Heart right ventricle (tissue), 16 donors: ENCODE measurements at regions not wholly inside any gene's neighbourhood (a gene's known extent, or its start where the extent isn't known, plus 50 kb on each side); places are given as distances from the start of the nearest gene placed in this dataset.

Experiments used
- ATAC-seq, 8 donors: fragments of 200-7000 bp; cut with Tn5 transposase; one replicate each; pipeline ENCODE4 v1.9.1; 2020; ENCODE audit warnings: mild to moderate bottlenecking in 8 of 8, moderate library complexity in 8 of 8, moderate number of reproducible peaks in 1 of 8
- DNase-seq, 2 donors: peaks; one replicate each; pipeline ENCODE4 v3.0.0-alpha.2; 2020
- H3K27ac ChIP-seq, 10 donors: fragments of 200-600 bp; sonication (generic) in 2 of 10; one replicate each; pipeline versions ENCODE4 v1.5.0 to v1.8.0; 2020 to 2022; ENCODE audit warnings: mild to moderate bottlenecking in 3 of 10
- H3K27me3 ChIP-seq, 7 donors: fragments of 200-600 bp; one replicate each; pipeline ENCODE4 v1.8.0; 2021 to 2022; ENCODE audit warnings: mild to moderate bottlenecking in 2 of 7
- H3K36me3 ChIP-seq, 9 donors: fragments of 200-600 bp; sonication (generic) in 1 of 9; one replicate each; pipeline versions ENCODE4 v1.5.0 to v1.8.0; 2020 to 2022; ENCODE audit warnings: mild to moderate bottlenecking in 2 of 9
- H3K4me1 ChIP-seq, 9 donors: fragments of 200-600 bp; sonication (generic) in 1 of 9; one replicate each; pipeline versions ENCODE4 v1.5.0 to v1.8.0; 2020 to 2022; ENCODE audit warnings: mild to moderate bottlenecking in 4 of 9
- H3K4me3 ChIP-seq, 10 donors: fragments of 200-600 bp; sonication (generic) in 2 of 10; one replicate each; pipeline versions ENCODE4 v1.5.0 to v1.8.0; 2020 to 2022; ENCODE audit warnings: mild to moderate bottlenecking in 7 of 10, moderate library complexity in 2 of 10
- H3K9me3 ChIP-seq, 11 donors: fragments of 200-600 bp in 10 of 11; sonication (generic) in 2 of 11; one replicate each; pipeline versions ENCODE4 v1.5.0 to v1.8.0; 2013 to 2022; ENCODE audit warnings: mild to moderate bottlenecking in 2 of 11, control low read depth in 1 of 11, moderate library complexity in 1 of 11
- CTCF ChIP-seq, 9 donors: fragments of 200-600 bp; sonication (generic) in 2 of 9; IDR thresholded peaks; one replicate each; pipeline versions ENCODE4 v1.5.0 to v1.8.0; 2021 to 2022; ENCODE audit warnings: antibody characterized with exemption in 9 of 9, mild to moderate bottlenecking in 5 of 9, moderate library complexity in 1 of 9
- WGBS, 2 donors: extraction: QIAGEN DNeasy Blood & Tissue Kit; methylation state at CpG; one replicate each; pipeline ENCODE4 v1.1.7; 2013; ENCODE audit warnings: inconsistent platforms in 1 of 2; 5-methylcytosine and 5-hydroxymethylcytosine counted together
- intact Hi-C, 10 donors: fragments of 100-400 bp; cut with DNase I; formaldehyde crosslinking; loops; one replicate each; pipeline versions ENCODE4 v1.11.1 to v1.14.2; 2022
- donor health status: Arrhythmogenic right ventricular cardiomyopathy.
- donor health status: ischemic (EF 13 %, LVEDD 7.1; RV severe dilation, severe dysfunction).
- donor health status: healthy with polysubstance abuse.
- donor health status: DM: no; HTN: yes; CAD: no.
- donor health status: DM: no; HTN: no; CAD: no.
- donor health status: ischemic (EF 25% LVEDD 6.9; RV normal size, moderate dysfunction).
- donor health status: ischemic (EF 25% LVEDD 5.7; RV mildly dilated, moderate dysfunction).
- donor health status: healthy.
- donor health status: DM: yes; HTN: yes; CAD: no.
- donor health status: Ischemic cardiomyopathy.
- donor health status: ischemic (EF 35%, LVEDD 5.7; RV mildly dilated, moderate dysfunction).
- donor health status: nonischemic (EF 11% LVEDD 7.7; RV severe dilation, severe dysfunction).
- donor health status: DM: yes; HTN: yes; CAD: no.
- donor health status: PGD.
- donor health status: ischemic (EF 29% LVEDD 5.4; RV normal size, mild dysfunction).
- donor health status: nonischemic (EF 23%, LVEDD 6.1; RV moderate dilation, normal function).

GRCh38 chr18:67926929-67927864, 410.7 kb upstream of the DSEL start:
- no peak for TF ChIP-seq CTCF (IDR thresholded peaks at IDR 0.05)
- no peak overlapping the region for H3K27ac ChIP-seq
- no peaks in the 10 kb centered on the region for H3K36me3 ChIP-seq
- ATAC-seq (no peak), DNase-seq (no peak)
- H3K27me3 ChIP-seq: no peaks in the 10 kb centered on the region
- WGBS, 2 donors: 89 to 90% methylated on average over 4 of the region's 4 CpGs
- H3K4me3 ChIP-seq: no peak overlapping the region
- no peaks in the 10 kb centered on the region for H3K4me1 ChIP-seq
- intact Hi-C loops: loop anchor here in 1 of 10 donors (10.0 kb wide), 1 partner anchor 58 kb away; no protein-coding TSS in a partner anchor
- no peaks in the 10 kb centered on the region for H3K9me3 ChIP-seq

- no peak overlapping the region for H3K4me3 ChIP-seq
- H3K9me3 ChIP-seq: no peaks in the 10 kb centered on the region
- H3K27me3 ChIP-seq: no peaks in the 10 kb centered on the region
- no peaks in the 10 kb centered on the region for H3K36me3 ChIP-seq
- intact Hi-C loops: loop anchor here in 1 of 10 donors (10.0 kb wide), 1 partner anchor 60 kb away; no protein-coding TSS in a partner anchor
- TF ChIP-seq CTCF (IDR thresholded peaks at IDR 0.05): no peak
- H3K4me1 ChIP-seq: no peaks in the 10 kb centered on the region
- DNase-seq: no peak
- no peak overlapping the region for H3K27ac ChIP-seq
- ATAC-seq: no peak
- WGBS, 2 donors: 63% methylated on average over 1 of the region's 1 CpG
Observed at GRCh38 chr18:67924656-67925055, 408.1 kb upstream of the DSEL start.

GRCh38 chr18:67919316-67919715, 402.8 kb upstream of the DSEL start:
- no peaks in the 10 kb centered on the region for H3K27me3 ChIP-seq
- 89 to 91% methylated on average over 1 of the region's 1 CpG for WGBS, 2 donors
- DNase-seq: no peak
- H3K9me3 ChIP-seq: peaks cover 0 to 4% (median 0%) of the 10 kb centered on the region in 11 donors
- H3K27ac ChIP-seq: no peak overlapping the region
- H3K36me3 ChIP-seq: no peaks in the 10 kb centered on the region
- H3K4me3 ChIP-seq: no peak overlapping the region
- TF ChIP-seq CTCF (IDR thresholded peaks at IDR 0.05): no peak
- ATAC-seq: no peak
- no peaks in the 10 kb centered on the region for H3K4me1 ChIP-seq
- intact Hi-C loops: no loop called here

GRCh38 chr18:67916097-67916496, 399.6 kb upstream of the DSEL start:
- Histone ChIP-seq H3K4me1 (no peaks in the 10 kb centered on the region), H3K27me3 (no peaks in the 10 kb centered on the region), H3K9me3 (peaks cover 0 to 4% (median 0%) of the 10 kb centered on the region in 11 donors), H3K36me3 (no peaks in the 10 kb centered on the region), H3K27ac (no peak overlapping the region), H3K4me3 (no peak overlapping the region)
- WGBS, 2 donors: 88 to 91% methylated on average over 7 of the region's 7 CpGs
- ATAC-seq (no peak), DNase-seq (no peak)
- no peak for TF ChIP-seq CTCF (IDR thresholded peaks at IDR 0.05)
- intact Hi-C loops: no loop called here
